HG02981 (cell line): ENCODE measurements at regions not wholly inside any gene's neighbourhood (a gene's known extent, or its start where the extent isn't known, plus 50 kb on each side); places are given as distances from the start of the nearest gene placed in this dataset.

Source experiments
- ATAC-seq: cut with Tn5 transposase; IDR thresholded peaks from one replicate; pipeline ENCODE4 v1.9.1; 2021; ENCODE audit warnings: mild to moderate bottlenecking, moderate library complexity; ENCODE audit not compliant: unreplicated experiment

DNA sequence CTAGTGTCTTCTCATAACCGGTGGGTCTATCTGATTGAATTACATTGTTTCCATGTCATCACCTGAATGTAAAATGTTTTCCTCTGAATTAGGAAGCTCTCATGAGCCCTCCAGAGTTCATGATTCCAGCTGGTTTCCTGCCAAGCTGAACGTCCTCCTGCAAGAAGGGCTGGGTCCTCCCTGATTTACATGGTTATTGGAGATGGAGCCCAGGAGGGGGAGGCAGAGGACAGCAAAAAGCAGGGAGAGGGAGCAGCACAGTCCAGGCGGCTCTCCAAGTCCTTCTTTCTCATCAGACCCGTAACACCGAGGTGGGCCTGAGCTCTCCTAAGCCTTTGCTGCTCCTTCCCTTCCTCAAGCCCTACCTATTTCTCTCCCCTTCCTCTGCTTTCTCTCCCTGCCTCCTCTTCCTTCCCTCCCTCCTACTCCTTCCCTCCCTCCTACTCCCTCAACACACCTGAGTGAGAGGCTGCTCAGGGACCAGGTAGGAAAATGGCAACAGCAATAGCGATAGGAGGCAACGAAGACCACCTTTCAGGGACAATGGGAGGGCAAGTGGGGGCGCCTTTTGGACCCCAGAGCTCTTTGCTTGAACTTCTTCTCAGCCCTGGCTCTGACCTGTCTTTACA, 265.9 kb downstream of the PRDM2 start:
- no peak for ATAC-seq

- ATAC-seq, result no peak
These were observed 267.7 kb downstream of the PRDM2 start for GRCh38 chr1:13967707-13968106.

- ATAC-seq, result no peak
These were observed 268.4 kb downstream of the PRDM2 start for GRCh38 chr1:13968361-13968760.

DNA sequence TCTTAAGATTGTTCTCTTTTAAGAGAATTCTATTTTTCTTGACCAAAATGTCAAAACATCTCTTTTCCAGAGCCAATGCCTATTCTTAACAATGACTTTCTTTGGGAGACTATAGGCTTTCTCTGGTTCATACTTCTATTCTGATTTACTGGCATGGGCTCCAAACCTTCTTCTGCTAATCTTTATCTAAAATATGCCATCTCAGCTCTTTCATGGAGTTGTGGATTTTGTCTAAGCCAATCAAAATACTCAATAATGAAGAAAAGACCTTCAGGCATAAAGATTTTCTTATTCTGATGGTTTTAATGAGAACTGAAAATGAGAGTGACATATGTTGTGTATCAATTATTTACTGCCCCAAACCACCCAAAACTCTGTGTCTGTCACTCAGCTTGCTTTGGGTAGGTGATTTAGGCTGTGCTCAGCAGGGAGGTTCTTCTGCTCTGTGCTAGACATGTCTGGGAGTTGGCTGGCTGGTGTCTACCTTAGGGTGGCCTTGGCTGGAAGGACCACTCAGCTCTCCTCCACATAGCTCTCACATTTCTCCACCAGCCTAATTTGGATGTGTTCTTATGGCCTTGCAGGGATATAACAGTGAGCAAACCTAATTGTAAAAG, 270.8 kb downstream of the PRDM2 start:
- ATAC-seq, result no peak

DNA sequence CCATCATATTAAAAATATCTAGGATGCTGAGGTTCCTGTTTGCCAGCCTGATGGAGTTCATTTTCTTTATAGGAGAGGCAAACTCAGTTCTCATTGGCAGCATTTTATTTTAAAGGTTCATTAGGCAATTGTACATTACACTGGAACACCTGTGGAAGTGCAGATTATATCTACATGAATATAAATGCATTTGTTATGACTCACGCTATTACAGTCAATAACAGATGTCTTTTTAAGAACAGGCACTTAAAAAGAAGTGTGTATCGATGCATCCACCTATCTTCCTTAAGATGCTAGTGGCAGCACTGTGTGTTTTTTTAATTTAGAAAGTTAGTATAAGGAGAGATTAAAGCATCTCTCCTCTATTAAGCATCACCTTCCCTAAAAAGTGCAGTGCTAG, 276.5 kb downstream of the PRDM2 start:
- ATAC-seq, result no peak

DNA sequence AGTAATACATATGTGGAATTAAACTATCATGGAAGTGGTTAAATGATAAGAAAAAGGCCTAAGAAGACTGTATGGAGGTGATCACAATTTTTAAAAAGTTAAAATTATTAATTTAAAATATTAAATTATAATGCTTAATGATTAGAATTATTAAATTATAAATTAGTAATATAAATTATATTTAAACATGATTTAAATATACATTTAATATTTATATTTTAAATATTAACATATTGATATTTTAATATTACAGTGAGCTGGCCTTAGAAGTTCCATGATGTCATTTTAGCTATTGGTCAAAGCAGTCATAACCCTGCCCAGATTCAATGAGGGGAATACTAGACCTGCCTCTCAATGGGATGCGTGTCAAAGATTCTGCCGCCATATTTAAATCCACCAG, 281.2 kb downstream of the PRDM2 start:
- ATAC-seq, result no peak

- no peak for ATAC-seq
These were observed 283.4 kb downstream of the PRDM2 start for GRCh38 chr1:13983393-13983792.

DNA sequence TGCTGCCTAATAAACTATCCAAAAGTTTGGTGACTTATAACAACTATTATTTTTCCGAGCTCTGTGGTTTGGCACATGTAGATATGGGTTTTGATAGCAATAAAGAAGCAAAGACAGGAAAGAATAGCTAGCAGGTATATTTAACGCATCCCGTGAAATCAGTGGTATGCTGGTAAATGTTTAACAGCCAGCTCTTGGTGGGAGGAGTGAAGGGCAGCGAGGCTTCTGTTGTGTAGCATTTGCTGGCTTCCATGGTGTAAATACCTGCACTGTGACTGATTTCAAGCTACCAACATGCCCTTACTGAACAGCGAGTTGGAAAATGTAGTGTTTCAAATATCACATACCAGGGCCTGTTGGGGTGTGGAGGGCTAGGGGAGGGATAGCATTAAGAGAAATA, 291.0 kb downstream of the PRDM2 start:
- no peak for ATAC-seq

DNA sequence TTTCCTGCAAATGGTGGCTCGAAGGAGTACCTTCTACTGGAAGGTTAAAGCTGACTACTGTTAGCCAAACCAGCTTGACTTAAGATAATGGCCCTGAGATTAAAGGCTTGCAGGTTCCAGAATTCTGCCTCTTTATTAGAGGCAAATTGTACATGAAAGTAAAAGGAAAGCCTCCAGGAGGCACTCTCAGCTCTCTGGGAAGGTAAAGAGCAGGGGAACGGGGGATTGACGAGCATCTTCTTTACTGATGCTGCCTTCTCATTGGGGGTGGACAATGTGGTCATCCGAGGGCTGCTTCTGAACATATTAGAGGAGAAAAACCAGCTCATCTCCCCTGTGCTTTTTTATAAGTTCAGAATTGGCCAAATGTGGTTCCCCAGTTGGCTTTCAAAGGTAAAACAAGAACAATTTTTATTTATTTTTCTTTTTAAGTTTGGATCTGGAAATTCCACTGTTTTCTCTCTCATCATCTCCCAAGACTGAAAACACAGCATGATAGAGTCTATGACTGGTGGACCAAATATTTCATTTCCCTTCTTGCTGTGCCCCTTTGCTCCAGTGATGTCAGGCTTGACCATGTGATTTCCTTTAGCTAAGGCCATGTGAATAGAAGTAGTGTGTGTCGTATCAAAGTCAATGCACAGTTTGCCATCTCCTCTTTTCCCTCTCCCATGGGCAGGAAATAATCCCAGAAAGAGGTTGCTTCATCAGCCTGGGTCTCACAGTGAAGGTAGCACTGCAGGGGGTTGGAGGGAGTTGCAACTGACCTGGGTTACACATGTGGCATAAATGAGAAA, 292.7 kb downstream of the PRDM2 start:
- ATAC-seq, result no peak

- no peak for ATAC-seq
These were observed 294.4 kb downstream of the PRDM2 start for GRCh38 chr1:13994386-13994785.

- no peak for ATAC-seq
These were observed 296.3 kb downstream of the PRDM2 start for GRCh38 chr1:13996334-13996733.

- no peak for ATAC-seq
These were observed 303.6 kb downstream of the PRDM2 start for GRCh38 chr1:14003552-14003951.

DNA sequence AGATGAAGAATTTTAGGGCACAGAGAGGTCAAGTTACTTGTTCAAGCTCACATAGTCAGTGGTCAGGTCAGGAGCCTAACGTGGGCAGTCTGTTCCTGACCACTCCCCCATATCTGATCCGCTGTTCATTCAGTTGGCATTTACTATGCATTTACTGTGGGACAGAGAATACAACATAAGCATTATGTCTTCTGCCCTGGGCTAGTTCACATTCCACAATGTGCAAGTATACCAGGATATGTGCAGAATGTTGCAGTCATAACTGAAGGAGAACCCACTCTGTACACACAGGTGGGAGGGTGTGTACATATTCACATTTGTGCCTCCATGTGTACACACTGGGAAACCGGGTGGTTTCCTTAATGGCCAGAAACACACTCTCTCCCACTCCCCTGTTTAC, 309.6 kb downstream of the PRDM2 start:
- ATAC-seq, result no peak

- ATAC-seq, result no peak
These were observed 310.5 kb downstream of the PRDM2 start for GRCh38 chr1:14010476-14010875.

- ATAC-seq, result no peak
These were observed 311.1 kb downstream of the PRDM2 start for GRCh38 chr1:14011132-14011531.

- ATAC-seq, result no peak
These were observed 311.9 kb downstream of the PRDM2 start for GRCh38 chr1:14011888-14012287.

GRCh38 chr1:14014929-14015328, 314.9 kb downstream of the PRDM2 start:
- no peak for ATAC-seq

- no peak for ATAC-seq
These were observed 315.9 kb downstream of the PRDM2 start for GRCh38 chr1:14015917-14016316.

- no peak for ATAC-seq
These were observed 317.6 kb downstream of the PRDM2 start for GRCh38 chr1:14017531-14017961.

GRCh38 chr1:14019461-14019860, 319.5 kb downstream of the PRDM2 start:
- no peak for ATAC-seq

DNA sequence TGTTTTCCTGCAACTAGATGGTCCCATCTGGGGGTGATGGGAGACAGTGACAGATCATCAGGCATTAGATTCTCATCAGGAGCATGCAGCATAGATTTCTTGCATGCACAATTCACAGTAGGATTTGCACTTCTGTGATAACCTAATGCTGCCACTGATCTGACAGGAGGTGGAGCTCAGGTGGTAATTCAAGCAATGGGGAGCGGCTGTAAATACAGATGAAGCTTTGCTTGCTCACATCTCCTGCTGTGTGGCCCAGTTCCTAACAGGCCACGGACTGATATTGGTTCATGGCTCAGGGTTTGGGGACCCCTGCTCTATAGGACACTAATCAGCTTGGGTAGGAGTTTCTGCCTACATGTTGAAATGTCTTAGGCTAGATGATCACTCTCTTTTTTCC, 320.0 kb downstream of the PRDM2 start:
- no peak for ATAC-seq

DNA sequence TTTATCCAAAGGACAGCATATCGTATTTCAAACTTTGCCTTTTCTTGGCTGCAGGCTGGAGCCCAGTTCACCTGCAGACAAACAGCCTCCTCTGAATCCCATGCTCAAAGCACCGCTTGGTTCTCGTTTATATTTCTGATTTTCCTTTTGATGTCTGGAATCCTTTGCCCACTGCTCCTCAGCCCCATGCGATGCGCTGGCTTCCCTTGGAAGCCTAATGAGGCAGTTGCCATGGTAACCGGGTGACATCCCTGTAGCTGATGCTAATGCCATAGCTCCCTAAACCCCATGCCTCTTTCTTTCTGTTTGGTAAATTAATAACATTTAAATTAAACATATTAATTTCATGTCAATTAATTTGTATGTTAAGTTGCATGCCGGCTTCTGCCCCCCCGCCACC, 327.1 kb downstream of the PRDM2 start:
- no peak for ATAC-seq
